ENCODE measurements at regions not wholly inside any gene's neighbourhood (a gene's known extent, or its start where the extent isn't known, plus 50 kb on each side); places are given as distances from the start of the nearest gene placed in this dataset.

GRCh38 chr12:125222876-125223275 lies 157.6 kb downstream of the AACS start:
- Histone ChIP-seq H3K4me3 (no peak overlapping the region), H3K27me3 (no peaks in the 10 kb centered on the region), H3K4me1 (peaks cover 0 to 9% (median 0%) of the 10 kb centered on the region in 4 donors), H3K27ac (no peak overlapping the region), H3K9me3 (no peaks in the 10 kb centered on the region), H3K36me3 (no peaks in the 10 kb centered on the region)
- TF ChIP-seq POLR2A (IDR thresholded peaks at IDR 0.05) (no peak), CTCF (IDR thresholded peaks at IDR 0.05) (no peak)
- DNase-seq, result no peak
- no peak for ATAC-seq
- 33% methylated on average over 3 of the region's 3 CpGs for WGBS (ENCODE audit: insufficient coverage, low coverage, low lambda C conversion rate, missing lambda C conversion rate)
- intact Hi-C loops (cut with DNase I), result no loop called here

GRCh38 chr12:125225641-125226040 lies 160.4 kb downstream of the AACS start:
- DNase-seq (no peak), ATAC-seq (no peak)
- Histone ChIP-seq H3K36me3 (no peaks in the 10 kb centered on the region), H3K4me3 (no peak overlapping the region), H3K27me3 (no peaks in the 10 kb centered on the region), H3K4me1 (peaks cover 0 to 1% (median 0%) of the 10 kb centered on the region in 4 donors), H3K9me3 (no peaks in the 10 kb centered on the region), H3K27ac (no peak overlapping the region)
- intact Hi-C loops (cut with DNase I), result no loop called here
- WGBS (ENCODE audit: insufficient coverage, low coverage, low lambda C conversion rate, missing lambda C conversion rate), result 89% methylated on average over 4 of the region's 4 CpGs
- TF ChIP-seq POLR2A (IDR thresholded peaks at IDR 0.05) (no peak), CTCF (IDR thresholded peaks at IDR 0.05) (no peak)

GRCh38 chr12:125228519-125229260 lies 163.5 kb downstream of the AACS start:
- DNase-seq (no peak), ATAC-seq (no peak)
- no peaks in the 10 kb centered on the region for H3K27me3 ChIP-seq
- intact Hi-C loops (cut with DNase I), result no loop called here
- H3K27ac ChIP-seq, result no peak overlapping the region
- no peak for TF ChIP-seq POLR2A (IDR thresholded peaks at IDR 0.05)
- TF ChIP-seq CTCF (IDR thresholded peaks at IDR 0.05), result no peak
- no peaks in the 10 kb centered on the region for H3K4me1 ChIP-seq
- no peaks in the 10 kb centered on the region for H3K9me3 ChIP-seq
- WGBS (ENCODE audit: insufficient coverage, low coverage, low lambda C conversion rate, missing lambda C conversion rate), result 52% methylated on average over 5 of the region's 18 CpGs
- H3K36me3 ChIP-seq, result no peaks in the 10 kb centered on the region
- H3K4me3 ChIP-seq, result no peak overlapping the region

DNA sequence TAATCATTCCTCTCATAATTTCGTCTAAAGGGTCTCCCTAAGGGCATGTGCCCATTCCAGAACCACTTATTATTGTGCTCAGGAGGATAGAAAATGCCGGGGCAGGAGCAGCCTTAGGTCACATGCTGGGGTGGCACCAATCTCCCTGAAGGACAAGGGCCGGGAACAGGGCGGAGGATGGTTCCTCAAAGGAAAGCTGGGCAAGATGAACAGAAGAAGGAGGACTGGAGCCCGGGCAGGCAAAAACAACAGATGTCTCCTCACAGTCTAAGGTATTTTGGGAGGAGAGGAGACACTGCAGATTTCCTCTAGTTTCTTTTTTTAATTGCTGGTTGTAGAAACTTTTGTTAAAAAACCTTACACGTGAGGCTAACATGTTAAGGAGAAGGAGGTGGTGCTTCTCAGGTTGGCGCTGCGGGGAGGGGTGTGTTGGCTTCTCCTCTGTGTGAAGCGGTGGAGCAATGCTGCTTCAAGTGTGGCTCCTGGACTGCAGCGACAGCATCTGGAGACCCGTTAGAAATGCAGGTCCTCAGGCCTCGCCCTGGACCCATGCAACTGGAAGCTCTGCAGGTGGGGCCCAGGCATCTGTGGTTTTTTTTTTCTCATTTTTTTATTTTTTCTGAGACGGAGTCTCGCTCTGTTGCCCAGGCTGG lies 164.8 kb downstream of the AACS start:
- Histone ChIP-seq H3K4me1 (no peaks in the 10 kb centered on the region), H3K9me3 (no peaks in the 10 kb centered on the region), H3K36me3 (no peaks in the 10 kb centered on the region), H3K27me3 (no peaks in the 10 kb centered on the region), H3K4me3 (no peak overlapping the region), H3K27ac (no peak overlapping the region)
- TF ChIP-seq CTCF (IDR thresholded peaks at IDR 0.05) (no peak), POLR2A (IDR thresholded peaks at IDR 0.05) (no peak)
- ATAC-seq (no peak), DNase-seq (no peak)
- intact Hi-C loops (cut with DNase I), result no loop called here
- 71% methylated on average over 9 of the region's 14 CpGs for WGBS (ENCODE audit: insufficient coverage, low coverage, low lambda C conversion rate, missing lambda C conversion rate)
